ENCODE measurements at regions not wholly inside any gene's neighbourhood (a gene's known extent, or its start where the extent isn't known, plus 50 kb on each side); places are given as distances from the start of the nearest gene placed in this dataset.

- no peak overlapping the region for H3K14ac ChIP-seq (ENCODE audit: low read length)
- H2AK5ac ChIP-seq (ENCODE audit: low read depth, low read length), result no peak overlapping the region
- no peak overlapping the region for H3K23ac ChIP-seq (ENCODE audit: low read depth, low read length, poor library complexity)
- H3K18ac ChIP-seq (ENCODE audit: low read length), result no peak overlapping the region
- H3K27me3 ChIP-seq (ENCODE audit: control insufficient read depth in 3 of 3, insufficient read depth in 3 of 3, low read depth in 1 of 3, low read length in 3 of 3), result peaks cover 0 to 2% (median 0%) of the 10 kb centered on the region in 3 experiments
- no peak overlapping the region for H3K27ac ChIP-seq (replicated peaks; ENCODE audit: low read length)
- H2BK12ac ChIP-seq (ENCODE audit: low read length), result no peak overlapping the region
- WGBS, 2 donors (ENCODE audit: extremely low coverage in 2 of 2, insufficient read length in 2 of 2, insufficient replicate concordance in 1 of 2), result no CpG with 5 or more reads among the region's 4 CpGs
- H2BK5ac ChIP-seq (ENCODE audit: low read length), result no peak overlapping the region
- DNase-seq (ENCODE audit: low spot score), result no peak
- no peak overlapping the region for H3K4me2 ChIP-seq (ENCODE audit: insufficient read depth, low read length, poor library complexity, severe bottlenecking)
- H4K91ac ChIP-seq (ENCODE audit: low read depth, low read length, poor library complexity), result no peak overlapping the region
- no peaks in the 10 kb centered on the region for H3K9me3 ChIP-seq (replicated peaks in 1 of 2; ENCODE audit: control insufficient read depth in 2 of 2, insufficient read depth in 1 of 2, low read depth in 1 of 2, low read length in 2 of 2)
- H2BK15ac ChIP-seq (ENCODE audit: low read length), result no peak overlapping the region
- no peak overlapping the region for H2AFZ ChIP-seq (ENCODE audit: low read length)
- H3K79me1 ChIP-seq (ENCODE audit: low read depth, low read length), result no peaks in the 10 kb centered on the region
- no peak overlapping the region for H2BK120ac ChIP-seq (ENCODE audit: low read depth, low read length)
- H4K8ac ChIP-seq (ENCODE audit: low read depth, low read length), result no peak overlapping the region
- no peak overlapping the region for H3K9ac ChIP-seq (ENCODE audit: low read depth, low read length, poor library complexity)
- H3K4ac ChIP-seq (ENCODE audit: low read length), result no peak overlapping the region
- peaks cover 8 to 13% of the 10 kb centered on the region in 2 donors for H3K4me1 ChIP-seq (ENCODE audit: control insufficient read depth in 2 of 2, insufficient read depth in 1 of 2, low read depth in 1 of 2, low read length in 2 of 2)
- H3K4me3 ChIP-seq (ENCODE audit: low read length in 2 of 2), result peak overlapping the region in 1 of 2 donors; percentile 56
- H3K36me3 ChIP-seq (replicated peaks in 1 of 2; ENCODE audit: control insufficient read depth in 2 of 2, insufficient read depth in 2 of 2, low read length in 2 of 2), result no peaks in the 10 kb centered on the region
These were observed 65.4 kb upstream of the ST3GAL5 start for GRCh38 chr2:85954192-85954589.

GRCh38 chr2:85953476-85953875, 64.7 kb upstream of the ST3GAL5 start:
- Histone ChIP-seq H2BK5ac (ENCODE audit: low read length) (no peak overlapping the region), H3K4me3 (ENCODE audit: low read length in 2 of 2) (no peak overlapping the region), H3K9me3 (replicated peaks in 1 of 2; ENCODE audit: control insufficient read depth in 2 of 2, insufficient read depth in 1 of 2, low read depth in 1 of 2, low read length in 2 of 2) (no peaks in the 10 kb centered on the region), H3K27me3 (ENCODE audit: control insufficient read depth in 3 of 3, insufficient read depth in 3 of 3, low read depth in 1 of 3, low read length in 3 of 3) (peaks cover 0 to 2% (median 0%) of the 10 kb centered on the region in 3 experiments), H3K4ac (ENCODE audit: low read length) (no peak overlapping the region), H2AK5ac (ENCODE audit: low read depth, low read length) (no peak overlapping the region), H4K91ac (ENCODE audit: low read depth, low read length, poor library complexity) (no peak overlapping the region), H3K4me2 (ENCODE audit: insufficient read depth, low read length, poor library complexity, severe bottlenecking) (no peak overlapping the region), H3K23ac (ENCODE audit: low read depth, low read length, poor library complexity) (peak overlapping the region; percentile 45), H3K14ac (ENCODE audit: low read length) (no peak overlapping the region), H2BK120ac (ENCODE audit: low read depth, low read length) (no peak overlapping the region), H3K79me1 (ENCODE audit: low read depth, low read length) (no peaks in the 10 kb centered on the region), H3K18ac (ENCODE audit: low read length) (no peak overlapping the region), H3K36me3 (replicated peaks in 1 of 2; ENCODE audit: control insufficient read depth in 2 of 2, insufficient read depth in 2 of 2, low read length in 2 of 2) (no peaks in the 10 kb centered on the region), H3K9ac (ENCODE audit: low read depth, low read length, poor library complexity) (no peak overlapping the region), H2BK12ac (ENCODE audit: low read length) (no peak overlapping the region), H3K4me1 (ENCODE audit: control insufficient read depth in 2 of 2, insufficient read depth in 1 of 2, low read depth in 1 of 2, low read length in 2 of 2) (peaks cover 8 to 13% of the 10 kb centered on the region in 2 donors), H4K8ac (ENCODE audit: low read depth, low read length) (no peak overlapping the region), H2AFZ (ENCODE audit: low read length) (peak overlapping the region; percentile 21), H3K27ac (replicated peaks; ENCODE audit: low read length) (no peak overlapping the region), H2BK15ac (ENCODE audit: low read length) (no peak overlapping the region)
- no CpG with 5 or more reads among the region's 5 CpGs for WGBS, 2 donors (ENCODE audit: extremely low coverage in 2 of 2, insufficient read length in 2 of 2, insufficient replicate concordance in 1 of 2)
- DNase-seq (ENCODE audit: low spot score), result no peak

GRCh38 chr2:85952196-85952734, 63.5 kb upstream of the ST3GAL5 start:
- Histone ChIP-seq H3K23ac (ENCODE audit: low read depth, low read length, poor library complexity) (no peak overlapping the region), H2AK5ac (ENCODE audit: low read depth, low read length) (peak overlapping the region; percentile 51), H2AFZ (ENCODE audit: low read length) (no peak overlapping the region), H3K9me3 (replicated peaks in 1 of 2; ENCODE audit: control insufficient read depth in 2 of 2, insufficient read depth in 1 of 2, low read depth in 1 of 2, low read length in 2 of 2) (no peaks in the 10 kb centered on the region), H3K18ac (ENCODE audit: low read length) (no peak overlapping the region), H2BK12ac (ENCODE audit: low read length) (no peak overlapping the region), H3K4ac (ENCODE audit: low read length) (no peak overlapping the region), H3K27me3 (ENCODE audit: control insufficient read depth in 3 of 3, insufficient read depth in 3 of 3, low read depth in 1 of 3, low read length in 3 of 3) (peaks cover 0 to 2% (median 0%) of the 10 kb centered on the region in 3 experiments), H2BK120ac (ENCODE audit: low read depth, low read length) (no peak overlapping the region), H3K14ac (ENCODE audit: low read length) (no peak overlapping the region), H4K91ac (ENCODE audit: low read depth, low read length, poor library complexity) (no peak overlapping the region), H3K27ac (replicated peaks; ENCODE audit: low read length) (no peak overlapping the region), H3K9ac (ENCODE audit: low read depth, low read length, poor library complexity) (no peak overlapping the region), H4K8ac (ENCODE audit: low read depth, low read length) (no peak overlapping the region), H2BK15ac (ENCODE audit: low read length) (no peak overlapping the region), H3K36me3 (replicated peaks in 1 of 2; ENCODE audit: control insufficient read depth in 2 of 2, insufficient read depth in 2 of 2, low read length in 2 of 2) (no peaks in the 10 kb centered on the region), H3K79me1 (ENCODE audit: low read depth, low read length) (no peaks in the 10 kb centered on the region), H3K4me2 (ENCODE audit: insufficient read depth, low read length, poor library complexity, severe bottlenecking) (no peak overlapping the region), H3K4me1 (ENCODE audit: control insufficient read depth in 2 of 2, insufficient read depth in 1 of 2, low read depth in 1 of 2, low read length in 2 of 2) (peaks cover 6 to 13% of the 10 kb centered on the region in 2 donors), H2BK5ac (ENCODE audit: low read length) (no peak overlapping the region), H3K4me3 (ENCODE audit: low read length in 2 of 2) (no peak overlapping the region)
- DNase-seq (ENCODE audit: low spot score), result no peak
- WGBS, 2 donors (ENCODE audit: extremely low coverage in 2 of 2, insufficient read length in 2 of 2, insufficient replicate concordance in 1 of 2), result no CpG with 5 or more reads among the region's 8 CpGs

- no peak overlapping the region for H4K91ac ChIP-seq (ENCODE audit: low read depth, low read length, poor library complexity)
- H3K4me2 ChIP-seq (ENCODE audit: insufficient read depth, low read length, poor library complexity, severe bottlenecking), result no peak overlapping the region
- H3K9me3 ChIP-seq (replicated peaks in 1 of 2; ENCODE audit: control insufficient read depth in 2 of 2, insufficient read depth in 1 of 2, low read depth in 1 of 2, low read length in 2 of 2), result no peaks in the 10 kb centered on the region
- DNase-seq (ENCODE audit: low spot score), result no peak
- H3K4ac ChIP-seq (ENCODE audit: low read length), result no peak overlapping the region
- no peaks in the 10 kb centered on the region for H3K36me3 ChIP-seq (replicated peaks in 1 of 2; ENCODE audit: control insufficient read depth in 2 of 2, insufficient read depth in 2 of 2, low read length in 2 of 2)
- no peak overlapping the region for H3K23ac ChIP-seq (ENCODE audit: low read depth, low read length, poor library complexity)
- H2AFZ ChIP-seq (ENCODE audit: low read length), result no peak overlapping the region
- H4K8ac ChIP-seq (ENCODE audit: low read depth, low read length), result no peak overlapping the region
- H3K9ac ChIP-seq (ENCODE audit: low read depth, low read length, poor library complexity), result no peak overlapping the region
- H2AK5ac ChIP-seq (ENCODE audit: low read depth, low read length), result no peak overlapping the region
- H3K18ac ChIP-seq (ENCODE audit: low read length), result no peak overlapping the region
- H2BK120ac ChIP-seq (ENCODE audit: low read depth, low read length), result no peak overlapping the region
- no peak overlapping the region for H3K4me3 ChIP-seq (ENCODE audit: low read length in 2 of 2)
- H3K27me3 ChIP-seq (ENCODE audit: control insufficient read depth in 3 of 3, insufficient read depth in 3 of 3, low read depth in 1 of 3, low read length in 3 of 3), result peaks cover 0 to 2% (median 0%) of the 10 kb centered on the region in 3 experiments
- no peak overlapping the region for H3K27ac ChIP-seq (replicated peaks; ENCODE audit: low read length)
- H3K4me1 ChIP-seq (ENCODE audit: control insufficient read depth in 2 of 2, insufficient read depth in 1 of 2, low read depth in 1 of 2, low read length in 2 of 2), result peaks cover 0 to 13% of the 10 kb centered on the region in 2 donors
- no peak overlapping the region for H2BK12ac ChIP-seq (ENCODE audit: low read length)
- H3K79me1 ChIP-seq (ENCODE audit: low read depth, low read length), result no peaks in the 10 kb centered on the region
- no peak overlapping the region for H2BK15ac ChIP-seq (ENCODE audit: low read length)
- WGBS, 2 donors (ENCODE audit: extremely low coverage in 2 of 2, insufficient read length in 2 of 2, insufficient replicate concordance in 1 of 2), result no CpG with 5 or more reads among the region's 11 CpGs
- H3K14ac ChIP-seq (ENCODE audit: low read length), result no peak overlapping the region
- H2BK5ac ChIP-seq (ENCODE audit: low read length), result no peak overlapping the region
These were observed 62.7 kb upstream of the ST3GAL5 start for GRCh38 chr2:85951351-85952067.
